ENCODE measurements at regions not wholly inside any gene's neighbourhood (a gene's known extent, or its start where the extent isn't known, plus 50 kb on each side); places are given as distances from the start of the nearest gene placed in this dataset.

DNA sequence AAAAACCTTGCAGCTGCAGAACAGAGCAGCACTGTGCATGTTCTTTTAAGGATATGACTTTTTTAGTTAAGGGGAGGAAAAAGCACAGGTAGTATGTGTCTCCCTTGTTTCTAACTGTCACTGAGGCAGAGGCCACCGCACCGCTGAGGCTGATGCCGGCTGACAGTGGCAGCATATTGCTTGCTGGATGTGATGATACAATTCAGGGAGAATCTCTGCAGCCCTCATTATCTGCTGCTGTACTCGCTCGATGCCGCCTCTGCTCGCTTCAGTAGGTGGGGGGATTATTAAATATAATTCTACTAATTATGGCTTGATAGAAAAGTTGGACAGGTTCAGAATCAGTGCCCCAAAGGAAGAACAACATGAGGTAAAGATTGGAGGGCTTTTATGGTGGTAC lies 378.8 kb upstream of the NOCT start:
- no peak for TF ChIP-seq EZH2 (IDR thresholded peaks at IDR 0.05; ENCODE audit: low read length)
- TF ChIP-seq, protein P1, sequence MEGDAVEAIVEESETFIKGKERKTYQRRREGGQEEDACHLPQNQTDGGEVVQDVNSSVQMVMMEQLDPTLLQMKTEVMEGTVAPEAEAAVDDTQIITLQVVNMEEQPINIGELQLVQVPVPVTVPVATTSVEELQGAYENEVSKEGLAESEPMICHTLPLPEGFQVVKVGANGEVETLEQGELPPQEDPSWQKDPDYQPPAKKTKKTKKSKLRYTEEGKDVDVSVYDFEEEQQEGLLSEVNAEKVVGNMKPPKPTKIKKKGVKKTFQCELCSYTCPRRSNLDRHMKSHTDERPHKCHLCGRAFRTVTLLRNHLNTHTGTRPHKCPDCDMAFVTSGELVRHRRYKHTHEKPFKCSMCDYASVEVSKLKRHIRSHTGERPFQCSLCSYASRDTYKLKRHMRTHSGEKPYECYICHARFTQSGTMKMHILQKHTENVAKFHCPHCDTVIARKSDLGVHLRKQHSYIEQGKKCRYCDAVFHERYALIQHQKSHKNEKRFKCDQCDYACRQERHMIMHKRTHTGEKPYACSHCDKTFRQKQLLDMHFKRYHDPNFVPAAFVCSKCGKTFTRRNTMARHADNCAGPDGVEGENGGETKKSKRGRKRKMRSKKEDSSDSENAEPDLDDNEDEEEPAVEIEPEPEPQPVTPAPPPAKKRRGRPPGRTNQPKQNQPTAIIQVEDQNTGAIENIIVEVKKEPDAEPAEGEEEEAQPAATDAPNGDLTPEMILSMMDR (optimal IDR thresholded peaks at IDR 0.05 in 1 of 3, IDR thresholded peaks at IDR 0.05 in 1 of 3, conservative IDR thresholded peaks at IDR 0.05 in 1 of 3; ENCODE audit: extremely low read depth in 1 of 3, insufficient read depth in 2 of 3, low read length in 3 of 3) = no peak
